Testis (tissue), 2 donors: ENCODE measurements at regions not wholly inside any gene's neighbourhood (a gene's known extent, or its start where the extent isn't known, plus 50 kb on each side); places are given as distances from the start of the nearest gene placed in this dataset.

Experiments used
- POLR2A ChIP-seq: fragments of 450-650 bp; IDR thresholded peaks from one replicate; pipeline ENCODE4 v1.6.1; 2017; ENCODE audit warnings: antibody characterized with exemption, mild to moderate bottlenecking, moderate library complexity
- TF ChIP-seq, protein P1 (sequence below), 3 experiments: fragments of 450-650 bp in 2 of 3; fragments of 200-600 bp in 1 of 3; sonication (generic) in 1 of 3; IDR thresholded peaks; one replicate each; pipeline ENCODE4 v1.5.1; 2016 to 2019; ENCODE audit warnings: antibody characterized with exemption in 3 of 3, mild to moderate bottlenecking in 2 of 3, moderate library complexity in 1 of 3

DNA sequence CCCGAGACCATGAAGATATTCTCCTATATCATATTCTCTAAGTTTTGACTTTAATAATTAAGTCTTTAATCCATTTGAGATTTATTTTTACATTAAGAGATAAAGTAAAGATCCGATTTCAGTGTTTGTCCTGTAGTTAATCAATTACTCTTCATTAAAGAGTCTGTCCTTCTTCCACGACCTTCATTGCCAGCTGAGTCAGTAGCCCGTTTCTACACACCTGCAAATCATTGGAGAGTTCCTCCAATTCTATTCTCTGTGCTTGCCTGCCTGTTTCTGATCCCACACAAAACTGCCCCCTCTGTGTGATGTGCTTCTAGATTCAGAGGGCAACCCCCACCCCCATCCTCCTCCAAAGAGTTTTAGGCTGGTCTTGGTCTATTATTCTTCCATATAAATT, 119.2 kb downstream of the KCNF1 start:
- TF ChIP-seq, protein P1, sequence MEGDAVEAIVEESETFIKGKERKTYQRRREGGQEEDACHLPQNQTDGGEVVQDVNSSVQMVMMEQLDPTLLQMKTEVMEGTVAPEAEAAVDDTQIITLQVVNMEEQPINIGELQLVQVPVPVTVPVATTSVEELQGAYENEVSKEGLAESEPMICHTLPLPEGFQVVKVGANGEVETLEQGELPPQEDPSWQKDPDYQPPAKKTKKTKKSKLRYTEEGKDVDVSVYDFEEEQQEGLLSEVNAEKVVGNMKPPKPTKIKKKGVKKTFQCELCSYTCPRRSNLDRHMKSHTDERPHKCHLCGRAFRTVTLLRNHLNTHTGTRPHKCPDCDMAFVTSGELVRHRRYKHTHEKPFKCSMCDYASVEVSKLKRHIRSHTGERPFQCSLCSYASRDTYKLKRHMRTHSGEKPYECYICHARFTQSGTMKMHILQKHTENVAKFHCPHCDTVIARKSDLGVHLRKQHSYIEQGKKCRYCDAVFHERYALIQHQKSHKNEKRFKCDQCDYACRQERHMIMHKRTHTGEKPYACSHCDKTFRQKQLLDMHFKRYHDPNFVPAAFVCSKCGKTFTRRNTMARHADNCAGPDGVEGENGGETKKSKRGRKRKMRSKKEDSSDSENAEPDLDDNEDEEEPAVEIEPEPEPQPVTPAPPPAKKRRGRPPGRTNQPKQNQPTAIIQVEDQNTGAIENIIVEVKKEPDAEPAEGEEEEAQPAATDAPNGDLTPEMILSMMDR (IDR thresholded peaks at IDR 0.05), result no peak
- TF ChIP-seq POLR2A, result no peak
